ENCODE measurements at regions not wholly inside any gene's neighbourhood (a gene's known extent, or its start where the extent isn't known, plus 50 kb on each side); places are given as distances from the start of the nearest gene placed in this dataset.

- TF ChIP-seq CTCF (conservative IDR thresholded peaks at IDR 0.05; ENCODE audit: low read length), result no peak
- no peak for TF ChIP-seq EZH2phosphoT487 (IDR thresholded peaks at IDR 0.05; ENCODE audit: borderline replicate concordance)
These were observed 65.1 kb upstream of the PMEPA1 start for GRCh38 chr20:57774951-57775350.
